ENCODE measurements at regions not wholly inside any gene's neighbourhood (a gene's known extent, or its start where the extent isn't known, plus 50 kb on each side); places are given as distances from the start of the nearest gene placed in this dataset.

DNA sequence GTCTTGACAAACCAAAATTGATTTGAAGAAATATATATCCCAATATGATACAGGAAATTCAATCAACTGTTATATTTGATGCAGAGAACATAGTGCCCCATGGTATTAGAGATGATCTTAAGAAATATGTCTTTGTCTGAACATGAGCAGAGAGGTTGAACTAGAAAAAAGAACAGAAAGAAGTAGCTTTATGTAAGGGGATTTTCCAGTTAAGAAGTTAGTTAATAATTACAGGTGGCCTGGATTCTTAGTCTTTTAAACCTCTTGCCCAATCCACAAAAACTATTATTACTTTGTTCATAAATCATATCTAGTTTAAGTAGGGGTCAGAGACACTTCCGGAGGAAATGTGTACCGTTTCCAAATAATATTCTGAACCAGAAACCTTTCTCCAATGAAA lies 1186.7 kb upstream of the EPHA6 start:
- TF ChIP-seq CTCF (IDR thresholded peaks at IDR 0.05) = no peak
- no peak for TF ChIP-seq POLR2A (IDR thresholded peaks at IDR 0.05)
- intact Hi-C loops (cut with DNase I) = no loop called here
- Histone ChIP-seq H3K9me3 (no peaks in the 10 kb centered on the region), H3K27me3 (no peaks in the 10 kb centered on the region), H3K36me3 (no peaks in the 10 kb centered on the region), H3K4me1 (no peaks in the 10 kb centered on the region), H3K27ac (no peak overlapping the region), H3K4me3 (replicated peaks in 1 of 3) (no peak overlapping the region)
- DNase-seq = no peak
- WGBS, 2 donors = 78 to 86% methylated on average over 2 of the region's 2 CpGs

- DNase-seq = no peak
- Histone ChIP-seq H3K9me3 (no peaks in the 10 kb centered on the region), H3K27me3 (no peaks in the 10 kb centered on the region), H3K4me1 (no peaks in the 10 kb centered on the region), H3K4me3 (replicated peaks in 1 of 3) (no peak overlapping the region), H3K27ac (no peak overlapping the region), H3K36me3 (no peaks in the 10 kb centered on the region)
- intact Hi-C loops (cut with DNase I) = no loop called here
- 76 to 89% methylated on average over 1 of the region's 1 CpG for WGBS, 2 donors
- TF ChIP-seq POLR2A (IDR thresholded peaks at IDR 0.05) (no peak), CTCF (IDR thresholded peaks at IDR 0.05) (no peak)
These were observed 1184.6 kb upstream of the EPHA6 start for GRCh38 chr3:95629802-95630201.

GRCh38 chr3:95645291-95645690 lies 1169.1 kb upstream of the EPHA6 start:
- H3K4me1 ChIP-seq = no peaks in the 10 kb centered on the region
- DNase-seq = no peak
- TF ChIP-seq POLR2A (IDR thresholded peaks at IDR 0.05) (no peak), CTCF (IDR thresholded peaks at IDR 0.05) (no peak)
- H3K4me3 ChIP-seq (replicated peaks in 1 of 3) = no peak overlapping the region
- H3K9me3 ChIP-seq = no peaks in the 10 kb centered on the region
- no peak overlapping the region for H3K27ac ChIP-seq
- 85 to 90% methylated on average over 6 of the region's 6 CpGs for WGBS, 2 donors
- intact Hi-C loops (cut with DNase I) = no loop called here
- no peaks in the 10 kb centered on the region for H3K27me3 ChIP-seq
- H3K36me3 ChIP-seq = no peaks in the 10 kb centered on the region

DNA sequence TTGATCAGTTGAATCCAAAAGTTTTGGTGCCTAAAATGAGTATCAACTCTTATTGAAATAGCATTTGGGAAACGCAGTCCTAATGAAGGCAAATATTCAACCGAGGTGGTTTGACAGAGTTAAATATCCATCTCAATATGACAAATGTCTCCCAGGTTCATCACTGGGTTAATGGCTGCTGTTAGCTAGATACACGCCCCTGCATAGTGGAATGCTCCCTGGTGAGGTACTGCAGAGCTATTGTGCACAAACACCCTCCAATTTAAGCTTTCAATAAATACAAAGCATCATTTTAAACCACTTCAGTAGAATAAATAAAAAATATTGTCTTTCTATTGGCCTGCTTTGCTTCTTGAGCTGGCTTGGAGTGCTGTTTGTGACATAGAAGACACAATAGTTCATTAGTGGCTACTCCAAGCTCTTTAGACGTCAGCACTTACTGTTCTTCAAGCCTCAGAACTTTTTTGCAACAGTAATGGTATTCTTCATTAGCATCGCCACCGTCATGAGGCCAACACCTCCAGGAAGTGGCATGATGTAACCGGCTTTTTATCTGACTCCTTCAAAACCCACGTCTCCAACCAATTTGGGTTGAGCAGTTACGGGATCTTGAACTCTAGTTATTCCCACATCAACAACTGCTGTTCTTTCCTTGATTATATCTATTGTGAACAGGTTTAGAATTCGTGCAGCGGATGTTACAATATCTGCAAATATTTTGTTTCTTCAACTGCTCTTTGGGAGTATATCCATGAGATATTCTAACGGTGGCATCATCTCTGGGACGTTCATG lies 1159.6 kb upstream of the EPHA6 start:
- TF ChIP-seq CTCF (IDR thresholded peaks at IDR 0.05) (no peak), POLR2A (IDR thresholded peaks at IDR 0.05) (no peak)
- H3K4me1 ChIP-seq = no peaks in the 10 kb centered on the region
- no peaks in the 10 kb centered on the region for H3K36me3 ChIP-seq
- no peak for DNase-seq
- intact Hi-C loops (cut with DNase I) = no loop called here
- H3K9me3 ChIP-seq = no peaks in the 10 kb centered on the region
- no peak overlapping the region for H3K27ac ChIP-seq
- no peaks in the 10 kb centered on the region for H3K27me3 ChIP-seq
- 81 to 82% methylated on average over 13 of the region's 13 CpGs for WGBS, 2 donors
- H3K4me3 ChIP-seq (replicated peaks in 1 of 3) = no peak overlapping the region

DNA sequence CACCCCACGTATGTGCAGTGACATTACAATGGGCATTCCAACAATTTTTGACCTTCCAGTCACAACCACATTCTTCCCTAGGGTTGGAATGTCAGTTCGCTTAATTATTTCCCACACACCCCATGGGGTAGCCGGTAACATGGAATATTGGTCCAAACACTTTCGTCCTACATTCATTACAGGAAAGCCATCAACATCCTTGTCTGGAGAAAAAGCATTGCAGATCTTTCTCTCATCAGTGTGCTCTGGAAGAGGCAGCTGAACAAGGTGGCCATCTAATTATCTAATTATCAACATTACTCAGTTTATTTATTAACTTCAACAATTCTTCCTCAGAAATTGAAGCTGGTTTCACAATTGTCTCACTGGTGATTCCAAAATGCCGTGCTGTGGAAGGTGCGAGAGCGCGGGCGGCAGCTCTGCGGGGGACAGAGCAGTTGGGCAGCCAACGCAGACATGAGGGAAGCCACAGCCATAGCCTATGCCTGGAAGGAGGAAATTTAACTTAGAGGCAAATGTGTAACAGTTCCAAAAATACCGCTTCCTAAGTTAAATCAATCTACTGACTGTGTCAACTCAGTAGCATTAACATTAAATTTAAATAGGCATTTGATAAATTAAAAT lies 1158.9 kb upstream of the EPHA6 start:
- no peaks in the 10 kb centered on the region for H3K9me3 ChIP-seq
- intact Hi-C loops (cut with DNase I) = no loop called here
- DNase-seq = no peak
- no peak overlapping the region for H3K27ac ChIP-seq
- H3K36me3 ChIP-seq = no peaks in the 10 kb centered on the region
- WGBS, 2 donors = 94 to 97% methylated on average over 12 of the region's 12 CpGs
- no peak overlapping the region for H3K4me3 ChIP-seq (replicated peaks in 1 of 3)
- no peaks in the 10 kb centered on the region for H3K27me3 ChIP-seq
- no peaks in the 10 kb centered on the region for H3K4me1 ChIP-seq
- no peak for TF ChIP-seq CTCF (IDR thresholded peaks at IDR 0.05)
- TF ChIP-seq POLR2A (IDR thresholded peaks at IDR 0.05) = no peak
